Rectal smooth muscle tissue (tissue), 1 donor: ENCODE measurements at regions not wholly inside any gene's neighbourhood (a gene's known extent, or its start where the extent isn't known, plus 50 kb on each side); places are given as distances from the start of the nearest gene placed in this dataset.

Experiments used
- H3K27ac ChIP-seq: one replicate; pipeline ENCODE4 v1.7.0; 2013; ENCODE audit warnings: low read depth, low read length, inconsistent platforms
- H3K27me3 ChIP-seq: one replicate; pipeline ENCODE4 v1.7.0; 2013; ENCODE audit warnings: low read length; ENCODE audit not compliant: control insufficient read depth, insufficient read depth
- H3K36me3 ChIP-seq: one replicate; pipeline ENCODE4 v1.7.0; 2013; ENCODE audit warnings: low read length; ENCODE audit not compliant: control insufficient read depth, insufficient read depth
- H3K4me1 ChIP-seq: one replicate; pipeline ENCODE4 v1.7.0; 2013; ENCODE audit warnings: low read length; ENCODE audit not compliant: control insufficient read depth, insufficient read depth
- H3K4me3 ChIP-seq: one replicate; pipeline ENCODE4 v1.7.0; 2013; ENCODE audit warnings: low read length
- H3K9ac ChIP-seq: one replicate; pipeline ENCODE4 v1.7.0; 2013; ENCODE audit warnings: low read length

GRCh38 chr13:53605326-53605725, 576.7 kb downstream of the OLFM4 start:
- Histone ChIP-seq H3K9ac (no peak overlapping the region), H3K36me3 (no peaks in the 10 kb centered on the region), H3K4me3 (no peak overlapping the region), H3K27ac (no peak overlapping the region), H3K27me3 (no peaks in the 10 kb centered on the region), H3K4me1 (no peaks in the 10 kb centered on the region)

GRCh38 chr13:53612200-53612599, 583.6 kb downstream of the OLFM4 start:
- Histone ChIP-seq H3K9ac (no peak overlapping the region), H3K4me3 (no peak overlapping the region), H3K27ac (no peak overlapping the region), H3K36me3 (no peaks in the 10 kb centered on the region), H3K27me3 (no peaks in the 10 kb centered on the region), H3K4me1 (no peaks in the 10 kb centered on the region)

- H3K27me3 ChIP-seq: no peaks in the 10 kb centered on the region
- no peak overlapping the region for H3K9ac ChIP-seq
- no peak overlapping the region for H3K27ac ChIP-seq
- H3K36me3 ChIP-seq: no peaks in the 10 kb centered on the region
- H3K4me1 ChIP-seq: no peaks in the 10 kb centered on the region
- no peak overlapping the region for H3K4me3 ChIP-seq
Measured at GRCh38 chr13:53622456-53622855, 593.8 kb downstream of the OLFM4 start.

- Histone ChIP-seq H3K4me1 (no peaks in the 10 kb centered on the region), H3K36me3 (no peaks in the 10 kb centered on the region), H3K27ac (no peak overlapping the region), H3K9ac (no peak overlapping the region), H3K27me3 (no peaks in the 10 kb centered on the region), H3K4me3 (no peak overlapping the region)
Measured at GRCh38 chr13:53623146-53623545, 594.5 kb downstream of the OLFM4 start.

- Histone ChIP-seq H3K4me3 (no peak overlapping the region), H3K9ac (no peak overlapping the region), H3K4me1 (no peaks in the 10 kb centered on the region), H3K27ac (no peak overlapping the region), H3K27me3 (no peaks in the 10 kb centered on the region), H3K36me3 (no peaks in the 10 kb centered on the region)
Measured at GRCh38 chr13:53631511-53631910, 602.9 kb downstream of the OLFM4 start.

GRCh38 chr13:53638040-53638439, 609.4 kb downstream of the OLFM4 start:
- no peaks in the 10 kb centered on the region for H3K27me3 ChIP-seq
- H3K4me3 ChIP-seq: no peak overlapping the region
- no peak overlapping the region for H3K9ac ChIP-seq
- H3K27ac ChIP-seq: no peak overlapping the region
- no peaks in the 10 kb centered on the region for H3K4me1 ChIP-seq
- H3K36me3 ChIP-seq: no peaks in the 10 kb centered on the region

- no peaks in the 10 kb centered on the region for H3K36me3 ChIP-seq
- no peak overlapping the region for H3K27ac ChIP-seq
- no peak overlapping the region for H3K4me3 ChIP-seq
- H3K27me3 ChIP-seq: no peaks in the 10 kb centered on the region
- H3K4me1 ChIP-seq: no peaks in the 10 kb centered on the region
- H3K9ac ChIP-seq: no peak overlapping the region
Measured at GRCh38 chr13:53642306-53642705, 613.7 kb downstream of the OLFM4 start.

- H3K4me1 ChIP-seq: no peaks in the 10 kb centered on the region
- H3K4me3 ChIP-seq: no peak overlapping the region
- no peak overlapping the region for H3K27ac ChIP-seq
- no peak overlapping the region for H3K9ac ChIP-seq
- no peaks in the 10 kb centered on the region for H3K36me3 ChIP-seq
- no peaks in the 10 kb centered on the region for H3K27me3 ChIP-seq
Measured at GRCh38 chr13:53648673-53649072, 620.1 kb downstream of the OLFM4 start.

- Histone ChIP-seq H3K27ac (no peak overlapping the region), H3K27me3 (no peaks in the 10 kb centered on the region), H3K9ac (no peak overlapping the region), H3K4me1 (no peaks in the 10 kb centered on the region), H3K36me3 (no peaks in the 10 kb centered on the region), H3K4me3 (no peak overlapping the region)
Measured at GRCh38 chr13:53672005-53672404, 643.4 kb downstream of the OLFM4 start.

- Histone ChIP-seq H3K9ac (no peak overlapping the region), H3K4me3 (no peak overlapping the region), H3K4me1 (no peaks in the 10 kb centered on the region), H3K36me3 (no peaks in the 10 kb centered on the region), H3K27ac (no peak overlapping the region), H3K27me3 (no peaks in the 10 kb centered on the region)
Measured at GRCh38 chr13:53683146-53683545, 654.5 kb downstream of the OLFM4 start.

- H3K36me3 ChIP-seq: no peaks in the 10 kb centered on the region
- no peaks in the 10 kb centered on the region for H3K4me1 ChIP-seq
- no peak overlapping the region for H3K4me3 ChIP-seq
- no peaks in the 10 kb centered on the region for H3K27me3 ChIP-seq
- no peak overlapping the region for H3K27ac ChIP-seq
- H3K9ac ChIP-seq: no peak overlapping the region
Measured at GRCh38 chr13:53683608-53684007, 655.0 kb downstream of the OLFM4 start.

- H3K36me3 ChIP-seq: no peaks in the 10 kb centered on the region
- no peak overlapping the region for H3K9ac ChIP-seq
- no peaks in the 10 kb centered on the region for H3K4me1 ChIP-seq
- no peaks in the 10 kb centered on the region for H3K27me3 ChIP-seq
- no peak overlapping the region for H3K27ac ChIP-seq
- no peak overlapping the region for H3K4me3 ChIP-seq
Measured at GRCh38 chr13:53691417-53691816, 662.8 kb downstream of the OLFM4 start.

GRCh38 chr13:53694814-53695532, 666.4 kb downstream of the OLFM4 start:
- Histone ChIP-seq H3K36me3 (no peaks in the 10 kb centered on the region), H3K27ac (no peak overlapping the region), H3K4me1 (no peaks in the 10 kb centered on the region), H3K27me3 (no peaks in the 10 kb centered on the region), H3K9ac (no peak overlapping the region), H3K4me3 (no peak overlapping the region)
